Naive thymus-derived CD4-positive, alpha-beta T cell (primary cell): ENCODE measurements at regions not wholly inside any gene's neighbourhood (a gene's known extent, or its start where the extent isn't known, plus 50 kb on each side); places are given as distances from the start of the nearest gene placed in this dataset.

Source experiments
- ATAC-seq: fragments of 150-1000 bp; cut with Tn5 transposase; 2 replicates; pipeline ENCODE4 v1.10.0; 2021; ENCODE audit warnings: mild to moderate bottlenecking, moderate library complexity
- CTCF ChIA-PET: fragments of 350-600 bp; sonication (Branson Sonifier 250); formaldehyde crosslinking; loops from one replicate; lab custom pipeline; 2021; ENCODE audit warnings: antibody characterized with exemption; lab: Charles Lee
- POLR2A ChIA-PET: fragments of 350-600 bp; sonication (Branson Sonifier 250); formaldehyde crosslinking; loops from one replicate; lab custom pipeline; 2021; ENCODE audit warnings: antibody characterized with exemption, inconsistent platforms; lab: Charles Lee
- DNase-seq, 9 donors: peaks; one replicate each; pipeline versions ENCODE4 v3.0.0 to v3.0.0-alpha.2; 2020 to 2022; ENCODE audit warnings: mixed read lengths in 1 of 9
- H3K27ac ChIP-seq: one replicate; pipeline ENCODE4 v1.7.0; 2013; ENCODE audit warnings: mild to moderate bottlenecking, low read depth, low read length, moderate library complexity
- H3K27me3 ChIP-seq, 2 donors: one replicate each; pipeline ENCODE4 v1.7.0; 2013; ENCODE audit warnings: low read length in 2 of 2, mild to moderate bottlenecking in 2 of 2, moderate library complexity in 2 of 2; ENCODE audit not compliant: control insufficient read depth in 2 of 2, insufficient read depth in 2 of 2
- H3K36me3 ChIP-seq, 3 experiments: 1 replicate in 2 of 3; 2 replicates in 1 of 3; pipeline ENCODE4 v1.7.0; 2013; ENCODE audit warnings: low read length in 3 of 3, mild to moderate bottlenecking in 3 of 3, moderate library complexity in 1 of 3; ENCODE audit not compliant: insufficient read depth in 3 of 3, control insufficient read depth in 2 of 3
- H3K4me1 ChIP-seq, 2 donors: one replicate each; pipeline ENCODE4 v1.7.0; 2013; ENCODE audit warnings: low read length in 2 of 2, mild to moderate bottlenecking in 2 of 2, moderate library complexity in 1 of 2; ENCODE audit not compliant: control insufficient read depth in 2 of 2, insufficient read depth in 2 of 2
- H3K4me3 ChIP-seq: 2 replicates; pipeline ENCODE4 v1.7.0; 2013; ENCODE audit warnings: mild to moderate bottlenecking, low read length
- H3K9me3 ChIP-seq, 3 experiments: 1 replicate in 2 of 3; 2 replicates in 1 of 3; pipeline ENCODE4 v1.7.0; 2013; ENCODE audit warnings: low read length in 3 of 3; ENCODE audit not compliant: control insufficient read depth in 2 of 3
- H3K27ac Mint-ChIP-seq, 9 donors: one replicate each; pipeline ENCODE4 v1.8.0; 2020 to 2022; ENCODE audit warnings: mixed read lengths in 9 of 9, mild to moderate bottlenecking in 8 of 9, moderate library complexity in 5 of 9, inconsistent platforms in 2 of 9
- H3K27me3 Mint-ChIP-seq, 5 donors: one replicate each; pipeline ENCODE4 v1.8.0; 2021 to 2022; ENCODE audit warnings: mixed read lengths in 5 of 5, mild to moderate bottlenecking in 1 of 5
- H3K36me3 Mint-ChIP-seq, 5 donors: one replicate each; pipeline ENCODE4 v1.8.0; 2020 to 2022; ENCODE audit warnings: mixed read lengths in 5 of 5, mild to moderate bottlenecking in 3 of 5, inconsistent platforms in 1 of 5
- H3K4me1 Mint-ChIP-seq, 7 donors: one replicate each; pipeline ENCODE4 v1.8.0; 2020 to 2022; ENCODE audit warnings: mixed read lengths in 7 of 7, mild to moderate bottlenecking in 3 of 7, inconsistent platforms in 1 of 7
- H3K4me3 Mint-ChIP-seq, 10 donors: one replicate each; pipeline ENCODE4 v1.8.0; 2020 to 2022; ENCODE audit warnings: mild to moderate bottlenecking in 10 of 10, mixed read lengths in 10 of 10, moderate library complexity in 6 of 10, inconsistent platforms in 2 of 10
- H3K9me3 Mint-ChIP-seq, 11 donors: one replicate each; pipeline ENCODE4 v1.8.0; 2020 to 2022; ENCODE audit warnings: mixed read lengths in 11 of 11, mild to moderate bottlenecking in 4 of 11, inconsistent platforms in 1 of 11, moderate library complexity in 1 of 11
- intact Hi-C, 2 donors: fragments of 100-400 bp; cut with micrococcal nuclease; formaldehyde crosslinking; loops; one replicate each; pipeline ENCODE4 v1.15.1; 2023

DNA sequence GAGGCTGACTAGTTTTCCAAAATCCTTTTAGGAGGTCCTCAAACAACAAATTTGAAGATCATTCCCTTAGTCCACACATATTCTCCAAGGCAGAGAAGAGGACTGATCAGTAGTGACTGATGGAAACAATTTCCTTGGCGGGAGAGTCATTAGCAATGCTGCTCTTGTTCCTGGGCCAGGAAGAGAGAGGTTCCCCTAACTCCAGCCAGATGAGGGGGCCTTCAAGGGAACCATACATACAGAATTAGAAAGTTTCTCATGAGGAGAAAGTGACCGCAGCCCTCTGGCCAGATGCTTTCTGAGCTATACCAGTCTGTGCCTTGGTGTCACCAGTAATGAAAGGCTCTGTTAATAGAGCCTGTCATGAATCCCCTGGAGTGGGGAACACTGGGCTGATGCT lies 539.4 kb downstream of the BNC2 start:
- H3K36me3 Mint-ChIP-seq = no peaks in the 10 kb centered on the region
- ChIA-PET CTCF (no interaction called here), POLR2A (no interaction called here)
- Histone ChIP-seq H3K4me1 (no peaks in the 10 kb centered on the region), H3K36me3 (no peaks in the 10 kb centered on the region), H3K27ac (no peak overlapping the region), H3K9me3 (no peaks in the 10 kb centered on the region), H3K4me3 (no peak overlapping the region), H3K27me3 (no peaks in the 10 kb centered on the region)
- intact Hi-C loops = loop anchor here in 1 of 2 donors (10.0 kb wide), 1 partner anchor 56 kb away; no protein-coding TSS in a partner anchor
- no peaks in the 10 kb centered on the region for H3K27me3 Mint-ChIP-seq
- no peak overlapping the region for H3K4me3 Mint-ChIP-seq
- H3K4me1 Mint-ChIP-seq = peaks cover 0 to under 1% (median 0%) of the 10 kb centered on the region in 7 donors
- peaks cover 0 to 4% (median 0%) of the 10 kb centered on the region in 11 donors for H3K9me3 Mint-ChIP-seq
- no peak for DNase-seq
- no peak for ATAC-seq
- H3K27ac Mint-ChIP-seq = no peak overlapping the region

DNA sequence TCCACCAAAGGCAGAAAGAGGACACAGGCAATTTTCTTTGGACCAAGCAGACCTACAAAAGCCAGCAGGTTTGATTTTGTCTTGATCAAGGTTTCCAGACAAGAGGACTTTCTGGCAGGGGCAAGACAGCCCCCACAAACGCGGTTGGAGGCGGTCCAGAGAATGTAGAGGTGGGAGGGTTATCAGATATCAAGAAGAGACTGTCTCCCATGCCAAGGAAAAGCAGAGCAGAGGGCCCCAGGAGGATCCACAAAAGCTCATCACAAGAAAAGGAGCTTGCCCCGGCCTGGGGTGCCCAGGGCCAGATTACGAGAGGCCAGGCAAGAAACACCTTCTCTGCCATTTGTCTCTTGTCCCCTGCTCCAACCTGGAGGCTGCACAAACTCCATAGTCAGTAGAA lies 538.9 kb downstream of the BNC2 start:
- Mint-ChIP-seq H3K27me3 (no peaks in the 10 kb centered on the region), H3K27ac (no peak overlapping the region), H3K4me3 (no peak overlapping the region), H3K9me3 (peaks cover 0 to 7% (median 1%) of the 10 kb centered on the region in 11 donors), H3K36me3 (no peaks in the 10 kb centered on the region), H3K4me1 (peaks cover 0 to 3% (median 0%) of the 10 kb centered on the region in 7 donors)
- ATAC-seq (no peak), DNase-seq (no peak)
- Histone ChIP-seq H3K27me3 (no peaks in the 10 kb centered on the region), H3K9me3 (no peaks in the 10 kb centered on the region), H3K4me3 (no peak overlapping the region), H3K4me1 (no peaks in the 10 kb centered on the region), H3K36me3 (no peaks in the 10 kb centered on the region), H3K27ac (no peak overlapping the region)
- CTCF ChIA-PET = no interaction called here
- intact Hi-C loops = loop anchor here in 1 of 2 donors (10.0 kb wide), 1 partner anchor 57 kb away; no protein-coding TSS in a partner anchor
- POLR2A ChIA-PET = no interaction called here

DNA sequence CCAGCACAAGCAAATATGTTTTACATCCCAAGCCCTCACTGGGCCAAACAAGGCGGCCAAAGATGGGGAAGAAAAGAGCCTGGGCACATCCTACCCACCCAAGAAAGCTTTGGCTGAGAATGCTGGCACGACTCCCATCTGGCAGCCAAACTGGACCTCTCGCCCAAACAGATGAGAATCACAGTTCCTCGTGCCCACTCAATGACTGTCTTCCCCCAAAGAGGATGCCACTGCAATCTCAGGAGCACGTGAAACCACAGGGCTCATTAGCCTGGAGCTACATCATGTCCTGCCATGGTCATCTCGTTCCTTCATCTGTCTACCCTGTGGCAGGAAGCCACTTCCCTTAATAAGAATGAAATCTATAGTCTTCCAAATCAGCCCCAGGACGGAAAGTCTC lies 536.8 kb downstream of the BNC2 start:
- ChIA-PET CTCF (no interaction called here), POLR2A (no interaction called here)
- H3K4me1 Mint-ChIP-seq = peaks cover 0 to 4% (median 0%) of the 10 kb centered on the region in 7 donors
- peaks cover 0 to 14% (median 2%) of the 10 kb centered on the region in 11 donors for H3K9me3 Mint-ChIP-seq
- Histone ChIP-seq H3K27me3 (no peaks in the 10 kb centered on the region), H3K4me1 (no peaks in the 10 kb centered on the region), H3K9me3 (no peaks in the 10 kb centered on the region), H3K4me3 (no peak overlapping the region), H3K36me3 (no peaks in the 10 kb centered on the region), H3K27ac (no peak overlapping the region)
- H3K4me3 Mint-ChIP-seq = no peak overlapping the region
- DNase-seq (no peak), ATAC-seq (no peak)
- H3K27ac Mint-ChIP-seq = no peak overlapping the region
- no peaks in the 10 kb centered on the region for H3K27me3 Mint-ChIP-seq
- H3K36me3 Mint-ChIP-seq = no peaks in the 10 kb centered on the region
- intact Hi-C loops = loop anchor here in 1 of 2 donors (10.0 kb wide), 1 partner anchor 59 kb away; no protein-coding TSS in a partner anchor

DNA sequence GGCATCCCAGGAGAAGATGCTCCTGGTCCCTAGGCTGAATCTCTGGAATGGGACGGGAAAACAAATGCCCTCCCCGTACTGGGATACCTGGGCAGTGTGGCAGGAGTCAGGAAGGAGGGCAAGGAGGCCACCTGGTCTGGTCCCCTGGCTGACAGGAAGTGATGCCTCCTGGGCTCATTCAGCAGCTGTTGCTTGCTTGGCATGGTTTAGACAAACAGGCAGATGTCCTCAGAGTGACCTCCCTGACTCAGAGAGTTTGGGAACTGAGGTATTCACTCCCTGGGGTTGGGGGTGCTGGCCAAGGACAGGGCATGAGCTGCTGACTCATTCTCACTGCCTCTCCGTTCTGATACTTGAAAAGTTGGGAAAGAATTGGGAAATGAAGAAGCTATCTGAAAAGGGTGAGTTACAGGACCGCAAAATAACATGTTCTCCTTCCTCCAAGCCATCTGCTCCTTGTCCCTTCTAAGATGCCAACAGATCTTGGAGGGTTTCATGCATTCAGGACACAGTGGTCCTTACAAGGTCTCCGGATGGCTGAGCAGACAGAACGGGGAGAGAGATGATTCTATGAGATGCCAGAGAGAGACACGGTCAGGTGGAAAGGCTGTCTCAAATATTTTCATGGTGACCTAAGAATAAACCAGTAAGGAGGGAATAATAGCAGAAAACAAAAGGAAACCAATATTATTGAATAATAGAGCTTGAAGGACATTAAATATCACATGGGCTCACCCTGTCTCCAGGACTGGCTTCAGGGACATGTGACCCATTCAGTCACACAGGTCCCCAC lies 534.5 kb downstream of the BNC2 start:
- H3K4me3 Mint-ChIP-seq = no peak overlapping the region
- DNase-seq = no peak
- Histone ChIP-seq H3K9me3 (no peaks in the 10 kb centered on the region), H3K27ac (no peak overlapping the region), H3K4me3 (no peak overlapping the region), H3K36me3 (no peaks in the 10 kb centered on the region), H3K27me3 (no peaks in the 10 kb centered on the region), H3K4me1 (no peaks in the 10 kb centered on the region)
- ChIA-PET POLR2A (no interaction called here), CTCF (no interaction called here)
- no peak for ATAC-seq
- H3K36me3 Mint-ChIP-seq = no peaks in the 10 kb centered on the region
- H3K9me3 Mint-ChIP-seq = peaks cover 0 to 21% (median 4%) of the 10 kb centered on the region in 11 donors
- H3K4me1 Mint-ChIP-seq = peaks cover 0 to 4% (median 0%) of the 10 kb centered on the region in 7 donors
- H3K27me3 Mint-ChIP-seq = no peaks in the 10 kb centered on the region
- no peak overlapping the region for H3K27ac Mint-ChIP-seq
- intact Hi-C loops = loop anchor here in 1 of 2 donors (10.0 kb wide), 1 partner anchor 61 kb away; no protein-coding TSS in a partner anchor

DNA sequence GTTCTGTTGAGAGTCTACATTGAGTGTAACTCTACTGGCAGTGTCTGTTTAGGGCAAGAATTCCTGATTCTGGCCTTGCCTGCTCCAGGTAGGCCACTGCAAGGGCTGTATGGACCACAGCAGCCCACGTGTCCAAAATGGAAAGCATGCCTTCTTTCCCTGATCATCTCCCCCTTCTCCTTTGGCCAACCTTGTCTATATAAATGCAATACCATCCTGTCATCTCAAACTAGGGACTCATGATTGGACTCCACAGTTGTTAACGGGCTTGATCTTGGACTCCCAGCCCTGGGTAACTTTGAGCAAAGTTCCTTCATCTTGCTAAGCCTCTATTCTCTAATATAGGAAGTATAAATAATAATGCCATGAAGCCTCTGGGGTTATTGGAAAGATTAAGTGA lies 533.6 kb downstream of the BNC2 start:
- H3K27me3 Mint-ChIP-seq = no peaks in the 10 kb centered on the region
- ChIA-PET POLR2A (no interaction called here), CTCF (no interaction called here)
- H3K4me1 Mint-ChIP-seq = peaks cover 0 to 4% (median 0%) of the 10 kb centered on the region in 7 donors
- Histone ChIP-seq H3K4me1 (no peaks in the 10 kb centered on the region), H3K9me3 (no peaks in the 10 kb centered on the region), H3K4me3 (no peak overlapping the region), H3K27me3 (no peaks in the 10 kb centered on the region), H3K36me3 (no peaks in the 10 kb centered on the region), H3K27ac (no peak overlapping the region)
- intact Hi-C loops = loop anchor here in 1 of 2 donors (10.0 kb wide), 1 partner anchor 62 kb away; no protein-coding TSS in a partner anchor
- no peak for DNase-seq
- no peak overlapping the region for H3K4me3 Mint-ChIP-seq
- H3K36me3 Mint-ChIP-seq = no peaks in the 10 kb centered on the region
- H3K27ac Mint-ChIP-seq = no peak overlapping the region
- H3K9me3 Mint-ChIP-seq = peaks cover 0 to 25% (median 4%) of the 10 kb centered on the region in 11 donors
- ATAC-seq = no peak

DNA sequence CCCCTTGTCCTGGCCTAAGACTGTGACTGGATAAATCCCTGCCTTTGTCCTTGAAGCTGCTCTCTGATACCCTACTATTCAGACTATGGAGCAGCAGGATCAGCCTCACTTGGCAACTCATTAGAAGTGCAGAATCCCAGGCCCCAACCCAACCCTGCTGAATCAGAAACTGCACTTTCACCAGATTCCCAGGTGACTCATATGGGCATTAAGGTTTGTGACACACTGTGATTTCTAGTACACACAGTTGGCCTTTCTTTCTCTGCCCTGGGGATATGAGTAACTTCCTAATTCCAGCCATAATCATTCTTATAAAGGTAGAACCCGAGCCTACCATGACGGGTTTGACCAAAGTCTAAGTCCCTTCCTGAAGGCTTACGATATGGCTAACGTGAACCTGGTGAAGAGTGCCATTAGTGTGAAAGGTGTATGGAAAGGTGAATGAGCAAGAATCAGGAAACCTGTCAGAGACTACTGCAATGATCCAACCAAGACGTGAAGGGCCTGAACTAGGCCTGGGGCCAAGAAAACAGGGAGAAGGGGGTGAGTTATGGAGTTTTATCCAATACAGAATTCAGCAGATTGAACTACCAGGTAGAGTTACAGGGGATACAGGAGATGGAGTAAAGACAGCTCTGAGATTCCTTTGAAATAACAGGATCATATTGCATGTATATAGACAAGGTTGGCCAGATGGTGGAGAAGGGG lies 533.0 kb downstream of the BNC2 start:
- H3K27me3 Mint-ChIP-seq = no peaks in the 10 kb centered on the region
- no peaks in the 10 kb centered on the region for H3K4me1 ChIP-seq
- H3K9me3 Mint-ChIP-seq = peaks cover 0 to 25% (median 4%) of the 10 kb centered on the region in 11 donors
- no peaks in the 10 kb centered on the region for H3K36me3 ChIP-seq
- H3K36me3 Mint-ChIP-seq = no peaks in the 10 kb centered on the region
- peaks cover 0 to 4% (median 0%) of the 10 kb centered on the region in 7 donors for H3K4me1 Mint-ChIP-seq
- ChIA-PET POLR2A (no interaction called here), CTCF (no interaction called here)
- no peaks in the 10 kb centered on the region for H3K9me3 ChIP-seq
- H3K4me3 ChIP-seq = no peak overlapping the region
- DNase-seq = no peak
- ATAC-seq = no peak
- intact Hi-C loops = loop anchor here in 1 of 2 donors (10.0 kb wide), 1 partner anchor 63 kb away; no protein-coding TSS in a partner anchor
- H3K27ac Mint-ChIP-seq = no peak overlapping the region
- H3K27ac ChIP-seq = no peak overlapping the region
- H3K27me3 ChIP-seq = no peaks in the 10 kb centered on the region
- H3K4me3 Mint-ChIP-seq = no peak overlapping the region
